ENCODE measurements at regions not wholly inside any gene's neighbourhood (a gene's known extent, or its start where the extent isn't known, plus 50 kb on each side); places are given as distances from the start of the nearest gene placed in this dataset.

- no peak for DNase-seq
- Histone ChIP-seq H3K36me3 (ENCODE audit: control insufficient read depth, insufficient read depth, low read length) (no peaks in the 10 kb centered on the region), H3K4me1 (ENCODE audit: control insufficient read depth, insufficient read depth, low read length) (no peaks in the 10 kb centered on the region), H3K27ac (ENCODE audit: low read length) (no peak overlapping the region), H3K4me3 (ENCODE audit: low read length) (no peak overlapping the region), H3K27me3 (ENCODE audit: control insufficient read depth, insufficient read depth, low read length) (no peaks in the 10 kb centered on the region), H3K9me3 (replicated peaks; ENCODE audit: control insufficient read depth, low read depth, low read length) (no peaks in the 10 kb centered on the region)
Observed at GRCh38 chr13:47299304-47299703, 402.5 kb upstream of the HTR2A start.

- Histone ChIP-seq H3K4me3 (ENCODE audit: low read length) (no peak overlapping the region), H3K9me3 (replicated peaks; ENCODE audit: control insufficient read depth, low read depth, low read length) (no peaks in the 10 kb centered on the region), H3K4me1 (ENCODE audit: control insufficient read depth, insufficient read depth, low read length) (no peaks in the 10 kb centered on the region), H3K36me3 (ENCODE audit: control insufficient read depth, insufficient read depth, low read length) (no peaks in the 10 kb centered on the region), H3K27ac (ENCODE audit: low read length) (no peak overlapping the region), H3K27me3 (ENCODE audit: control insufficient read depth, insufficient read depth, low read length) (no peaks in the 10 kb centered on the region)
- no CpG with 5 or more reads among the region's 2 CpGs for WGBS (ENCODE audit: insufficient coverage)
- DNase-seq: no peak
Observed at GRCh38 chr13:47298506-47298905, 401.7 kb upstream of the HTR2A start.

GRCh38 chr13:47294691-47295090 is 397.8 kb upstream of the HTR2A start:
- H3K36me3 ChIP-seq (ENCODE audit: control insufficient read depth, insufficient read depth, low read length): no peaks in the 10 kb centered on the region
- WGBS (ENCODE audit: insufficient coverage): no CpG with 5 or more reads among the region's 3 CpGs
- no peak overlapping the region for H3K27ac ChIP-seq (ENCODE audit: low read length)
- no peaks in the 10 kb centered on the region for H3K4me1 ChIP-seq (ENCODE audit: control insufficient read depth, insufficient read depth, low read length)
- H3K4me3 ChIP-seq (ENCODE audit: low read length): no peak overlapping the region
- DNase-seq: no peak
- no peaks in the 10 kb centered on the region for H3K9me3 ChIP-seq (replicated peaks; ENCODE audit: control insufficient read depth, low read depth, low read length)
- H3K27me3 ChIP-seq (ENCODE audit: control insufficient read depth, insufficient read depth, low read length): no peaks in the 10 kb centered on the region

GRCh38 chr13:47291107-47291656 is 394.3 kb upstream of the HTR2A start:
- WGBS (ENCODE audit: insufficient coverage): no CpG with 5 or more reads among the region's 2 CpGs
- no peaks in the 10 kb centered on the region for H3K36me3 ChIP-seq (ENCODE audit: control insufficient read depth, insufficient read depth, low read length)
- no peak for DNase-seq

GRCh38 chr13:47289567-47289966 is 392.7 kb upstream of the HTR2A start:
- no CpG with 5 or more reads among the region's 1 CpG for WGBS (ENCODE audit: insufficient coverage)
- no peaks in the 10 kb centered on the region for H3K4me1 ChIP-seq (ENCODE audit: control insufficient read depth, insufficient read depth, low read length)
- DNase-seq: no peak
- no peaks in the 10 kb centered on the region for H3K9me3 ChIP-seq (replicated peaks; ENCODE audit: control insufficient read depth, low read depth, low read length)
- H3K36me3 ChIP-seq (ENCODE audit: control insufficient read depth, insufficient read depth, low read length): no peaks in the 10 kb centered on the region
- H3K27ac ChIP-seq (ENCODE audit: low read length): no peak overlapping the region
- no peaks in the 10 kb centered on the region for H3K27me3 ChIP-seq (ENCODE audit: control insufficient read depth, insufficient read depth, low read length)
- H3K4me3 ChIP-seq (ENCODE audit: low read length): no peak overlapping the region

More at GRCh38 chr13:47291107-47291656, 394.3 kb upstream of the HTR2A start:
- Histone ChIP-seq H3K9me3 (replicated peaks; ENCODE audit: control insufficient read depth, low read depth, low read length) (no peaks in the 10 kb centered on the region), H3K4me3 (ENCODE audit: low read length) (no peak overlapping the region), H3K27ac (ENCODE audit: low read length) (no peak overlapping the region), H3K27me3 (ENCODE audit: control insufficient read depth, insufficient read depth, low read length) (no peaks in the 10 kb centered on the region), H3K4me1 (ENCODE audit: control insufficient read depth, insufficient read depth, low read length) (no peaks in the 10 kb centered on the region)

- no peak overlapping the region for H3K4me3 ChIP-seq (ENCODE audit: low read length)
- H3K27ac ChIP-seq (ENCODE audit: low read length): no peak overlapping the region
- WGBS (ENCODE audit: insufficient coverage): 94% methylated on average over 2 of the region's 5 CpGs
- H3K36me3 ChIP-seq (ENCODE audit: control insufficient read depth, insufficient read depth, low read length): no peaks in the 10 kb centered on the region
- no peaks in the 10 kb centered on the region for H3K27me3 ChIP-seq (ENCODE audit: control insufficient read depth, insufficient read depth, low read length)
- DNase-seq: no peak
- no peaks in the 10 kb centered on the region for H3K9me3 ChIP-seq (replicated peaks; ENCODE audit: control insufficient read depth, low read depth, low read length)
- no peaks in the 10 kb centered on the region for H3K4me1 ChIP-seq (ENCODE audit: control insufficient read depth, insufficient read depth, low read length)
Observed at GRCh38 chr13:47288546-47288945, 391.7 kb upstream of the HTR2A start.

- no peaks in the 10 kb centered on the region for H3K9me3 ChIP-seq (replicated peaks; ENCODE audit: control insufficient read depth, low read depth, low read length)
- H3K27me3 ChIP-seq (ENCODE audit: control insufficient read depth, insufficient read depth, low read length): no peaks in the 10 kb centered on the region
- DNase-seq: no peak
- H3K27ac ChIP-seq (ENCODE audit: low read length): no peak overlapping the region
- no peaks in the 10 kb centered on the region for H3K4me1 ChIP-seq (ENCODE audit: control insufficient read depth, insufficient read depth, low read length)
- H3K4me3 ChIP-seq (ENCODE audit: low read length): no peak overlapping the region
- no peaks in the 10 kb centered on the region for H3K36me3 ChIP-seq (ENCODE audit: control insufficient read depth, insufficient read depth, low read length)
- WGBS (ENCODE audit: insufficient coverage): no CpG with 5 or more reads among the region's 1 CpG
Observed at GRCh38 chr13:47287291-47287751, 390.5 kb upstream of the HTR2A start.

GRCh38 chr13:47281991-47282390 is 385.1 kb upstream of the HTR2A start:
- Histone ChIP-seq H3K4me1 (ENCODE audit: control insufficient read depth, insufficient read depth, low read length) (no peaks in the 10 kb centered on the region), H3K4me3 (ENCODE audit: low read length) (no peak overlapping the region), H3K27me3 (ENCODE audit: control insufficient read depth, insufficient read depth, low read length) (no peaks in the 10 kb centered on the region), H3K36me3 (ENCODE audit: control insufficient read depth, insufficient read depth, low read length) (no peaks in the 10 kb centered on the region), H3K9me3 (replicated peaks; ENCODE audit: control insufficient read depth, low read depth, low read length) (no peaks in the 10 kb centered on the region), H3K27ac (ENCODE audit: low read length) (no peak overlapping the region)
- DNase-seq: no peak
- WGBS (ENCODE audit: insufficient coverage): 90% methylated on average over 2 of the region's 2 CpGs

- Histone ChIP-seq H3K36me3 (ENCODE audit: control insufficient read depth, insufficient read depth, low read length) (no peaks in the 10 kb centered on the region), H3K27ac (ENCODE audit: low read length) (no peak overlapping the region), H3K27me3 (ENCODE audit: control insufficient read depth, insufficient read depth, low read length) (no peaks in the 10 kb centered on the region), H3K4me1 (ENCODE audit: control insufficient read depth, insufficient read depth, low read length) (no peaks in the 10 kb centered on the region), H3K9me3 (replicated peaks; ENCODE audit: control insufficient read depth, low read depth, low read length) (no peaks in the 10 kb centered on the region), H3K4me3 (ENCODE audit: low read length) (no peak overlapping the region)
- DNase-seq: no peak
- no CpG with 5 or more reads among the region's 1 CpG for WGBS (ENCODE audit: insufficient coverage)
Observed at GRCh38 chr13:47279920-47280319, 383.1 kb upstream of the HTR2A start.

GRCh38 chr13:47277774-47278173 is 380.9 kb upstream of the HTR2A start:
- Histone ChIP-seq H3K36me3 (ENCODE audit: control insufficient read depth, insufficient read depth, low read length) (no peaks in the 10 kb centered on the region), H3K27me3 (ENCODE audit: control insufficient read depth, insufficient read depth, low read length) (no peaks in the 10 kb centered on the region), H3K4me1 (ENCODE audit: control insufficient read depth, insufficient read depth, low read length) (no peaks in the 10 kb centered on the region), H3K9me3 (replicated peaks; ENCODE audit: control insufficient read depth, low read depth, low read length) (no peaks in the 10 kb centered on the region), H3K27ac (ENCODE audit: low read length) (no peak overlapping the region), H3K4me3 (ENCODE audit: low read length) (no peak overlapping the region)
- no peak for DNase-seq
- no CpG with 5 or more reads among the region's 1 CpG for WGBS (ENCODE audit: insufficient coverage)

- Histone ChIP-seq H3K27me3 (ENCODE audit: control insufficient read depth, insufficient read depth, low read length) (no peaks in the 10 kb centered on the region), H3K27ac (ENCODE audit: low read length) (no peak overlapping the region), H3K9me3 (replicated peaks; ENCODE audit: control insufficient read depth, low read depth, low read length) (no peaks in the 10 kb centered on the region), H3K4me1 (ENCODE audit: control insufficient read depth, insufficient read depth, low read length) (no peaks in the 10 kb centered on the region), H3K36me3 (ENCODE audit: control insufficient read depth, insufficient read depth, low read length) (no peaks in the 10 kb centered on the region), H3K4me3 (ENCODE audit: low read length) (no peak overlapping the region)
- no CpG with 5 or more reads among the region's 2 CpGs for WGBS (ENCODE audit: insufficient coverage)
- DNase-seq: no peak
Observed at GRCh38 chr13:47268270-47268669, 371.4 kb upstream of the HTR2A start.

Measured in muscle of leg (tissue), 3 donors.